Skin of body (tissue), 1 donor: ENCODE measurements at regions not wholly inside any gene's neighbourhood (a gene's known extent, or its start where the extent isn't known, plus 50 kb on each side); places are given as distances from the start of the nearest gene placed in this dataset.

Experiments used
- DNase-seq: peaks from one replicate; lab custom pipeline; 2025; lab: John Stamatoyannopoulos, UW

DNA sequence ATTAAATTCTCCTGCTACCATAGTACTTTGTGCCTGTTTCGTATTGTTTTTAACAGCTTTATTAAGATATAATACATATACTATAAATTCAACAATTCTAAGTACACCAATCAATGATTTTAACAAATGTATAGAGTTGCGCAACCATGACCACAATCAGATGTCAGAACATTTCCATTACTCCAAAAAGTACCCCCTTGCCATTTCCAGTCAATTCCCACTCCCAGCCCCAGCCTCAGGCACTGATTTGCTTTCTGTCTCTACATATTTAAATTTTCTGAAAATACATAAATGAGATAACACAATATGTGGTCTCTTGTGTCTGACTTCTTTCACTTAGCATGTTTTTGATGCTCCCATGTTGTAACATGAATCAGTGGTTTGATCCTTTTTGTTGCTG, 193.9 kb downstream of the FIGN start:
- DNase-seq, result no peak

DNA sequence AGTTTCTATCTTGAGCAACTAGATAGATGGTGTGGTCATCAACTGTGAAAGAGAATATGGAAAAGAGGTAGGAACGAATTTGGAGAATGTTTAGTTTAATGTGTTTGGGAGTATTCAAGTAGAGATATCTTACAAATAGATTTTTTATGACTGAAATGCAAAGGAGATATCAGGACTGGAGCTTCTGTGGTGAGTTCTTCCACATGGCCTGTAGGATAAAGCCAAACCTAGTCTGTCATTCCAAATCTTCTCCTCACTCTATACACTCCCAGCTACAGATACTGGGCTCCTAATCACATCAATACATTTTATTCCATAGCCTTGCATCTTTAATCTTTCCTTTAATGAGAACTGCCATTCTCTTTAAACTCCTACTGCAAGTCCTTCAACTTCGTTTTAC, 194.3 kb downstream of the FIGN start:
- DNase-seq, result no peak

DNA sequence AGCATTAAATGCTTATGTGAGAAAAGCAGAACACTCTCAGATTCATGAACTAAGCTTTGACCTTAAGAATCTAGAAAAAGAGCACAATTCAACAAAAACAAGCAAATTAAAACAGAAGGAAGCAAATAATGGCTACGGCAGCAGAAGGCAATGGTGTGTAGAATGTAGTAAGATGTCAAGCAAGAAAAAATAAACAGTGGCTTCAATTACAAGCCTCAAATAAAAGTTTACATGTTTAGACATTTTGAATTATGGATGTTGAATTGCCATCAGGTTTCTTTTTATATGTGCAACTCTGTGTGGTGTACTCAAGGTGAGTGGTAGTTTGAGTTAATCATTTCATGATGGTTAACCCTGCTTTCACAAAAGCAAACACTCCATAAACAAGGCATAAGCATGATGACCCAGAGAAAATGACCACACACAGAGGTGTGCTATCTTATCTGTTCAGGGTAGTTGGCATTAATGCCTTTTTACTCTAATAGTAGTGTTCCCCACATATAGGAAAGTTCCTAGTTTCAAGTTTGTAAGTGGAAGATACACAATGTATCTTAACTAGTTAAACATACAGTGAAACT, 207.1 kb downstream of the FIGN start:
- DNase-seq, result no peak

DNA sequence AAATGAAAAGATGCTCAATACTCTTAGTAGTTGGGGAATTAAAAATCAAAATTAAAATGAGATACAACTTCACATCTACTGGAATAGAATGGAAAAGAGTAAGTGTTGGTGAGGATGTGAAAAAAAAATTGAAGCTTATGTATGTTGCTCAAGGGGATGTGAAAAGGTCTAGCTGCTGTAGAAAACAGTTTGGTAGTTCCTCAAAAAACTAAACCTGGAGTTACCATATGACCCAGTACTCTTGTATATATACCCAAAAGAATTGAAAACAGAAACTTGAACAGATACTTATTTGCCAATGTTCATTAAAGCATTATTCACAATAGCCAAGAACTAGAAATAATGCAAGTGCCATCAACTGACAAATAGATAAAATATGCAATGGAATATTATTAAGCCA, 208.4 kb downstream of the FIGN start:
- DNase-seq, result no peak

DNA sequence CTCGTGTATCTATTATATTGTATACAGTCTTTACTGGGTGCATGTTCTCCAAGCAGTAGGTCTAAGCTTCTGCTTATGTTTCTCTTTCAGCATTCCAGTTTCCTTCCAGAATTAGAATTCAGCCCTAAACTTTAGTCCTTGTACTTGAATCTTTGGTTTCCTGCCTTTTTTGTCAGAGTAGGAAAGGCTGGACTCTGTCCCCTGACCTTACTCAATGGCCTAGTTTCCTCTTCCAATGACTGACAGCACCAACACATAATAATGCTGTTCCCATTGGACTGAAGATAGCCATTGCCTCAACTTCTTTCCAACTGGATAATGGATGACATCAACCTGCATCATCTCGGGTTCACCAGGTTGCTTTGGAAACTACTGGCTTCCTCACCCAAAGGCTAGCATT, 217.0 kb downstream of the FIGN start:
- no peak for DNase-seq

DNA sequence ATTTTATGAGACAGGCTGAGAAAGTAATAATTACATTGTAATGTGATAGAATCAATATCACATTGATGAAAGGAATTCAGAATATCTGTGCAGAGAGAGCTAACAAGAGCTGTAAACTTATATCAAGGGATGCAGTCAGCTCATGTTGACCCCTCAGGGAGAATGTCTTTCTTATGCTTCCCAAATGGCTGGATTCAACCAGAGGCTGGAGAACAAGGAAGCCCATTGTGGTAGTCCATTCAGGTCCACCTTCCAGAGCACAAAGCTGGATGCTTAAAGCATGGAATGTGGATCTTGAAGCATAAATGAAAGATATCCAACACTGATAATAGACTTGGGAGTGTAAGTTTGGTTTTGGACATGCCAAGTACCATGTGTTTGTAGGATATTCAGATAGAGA, 220.0 kb downstream of the FIGN start:
- DNase-seq, result no peak

DNA sequence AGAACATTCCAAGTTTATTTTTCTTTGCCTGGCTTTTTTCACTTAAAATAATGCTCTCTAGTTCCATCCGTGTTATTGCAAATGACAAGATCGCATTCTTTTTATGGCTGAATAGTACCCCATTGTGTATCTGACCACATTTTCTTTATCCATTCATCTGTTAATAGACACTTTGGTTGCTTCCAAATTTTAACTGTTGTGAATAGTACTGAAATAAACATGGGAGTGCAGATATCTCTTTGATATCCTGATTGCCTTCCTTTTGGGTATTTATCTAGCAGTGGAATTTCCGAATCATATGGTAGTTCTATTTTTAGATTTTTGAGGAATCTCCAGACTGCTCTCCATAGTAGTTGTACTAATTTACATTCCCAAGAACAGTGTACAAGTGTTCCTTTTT, 230.5 kb downstream of the FIGN start:
- no peak for DNase-seq

DNA sequence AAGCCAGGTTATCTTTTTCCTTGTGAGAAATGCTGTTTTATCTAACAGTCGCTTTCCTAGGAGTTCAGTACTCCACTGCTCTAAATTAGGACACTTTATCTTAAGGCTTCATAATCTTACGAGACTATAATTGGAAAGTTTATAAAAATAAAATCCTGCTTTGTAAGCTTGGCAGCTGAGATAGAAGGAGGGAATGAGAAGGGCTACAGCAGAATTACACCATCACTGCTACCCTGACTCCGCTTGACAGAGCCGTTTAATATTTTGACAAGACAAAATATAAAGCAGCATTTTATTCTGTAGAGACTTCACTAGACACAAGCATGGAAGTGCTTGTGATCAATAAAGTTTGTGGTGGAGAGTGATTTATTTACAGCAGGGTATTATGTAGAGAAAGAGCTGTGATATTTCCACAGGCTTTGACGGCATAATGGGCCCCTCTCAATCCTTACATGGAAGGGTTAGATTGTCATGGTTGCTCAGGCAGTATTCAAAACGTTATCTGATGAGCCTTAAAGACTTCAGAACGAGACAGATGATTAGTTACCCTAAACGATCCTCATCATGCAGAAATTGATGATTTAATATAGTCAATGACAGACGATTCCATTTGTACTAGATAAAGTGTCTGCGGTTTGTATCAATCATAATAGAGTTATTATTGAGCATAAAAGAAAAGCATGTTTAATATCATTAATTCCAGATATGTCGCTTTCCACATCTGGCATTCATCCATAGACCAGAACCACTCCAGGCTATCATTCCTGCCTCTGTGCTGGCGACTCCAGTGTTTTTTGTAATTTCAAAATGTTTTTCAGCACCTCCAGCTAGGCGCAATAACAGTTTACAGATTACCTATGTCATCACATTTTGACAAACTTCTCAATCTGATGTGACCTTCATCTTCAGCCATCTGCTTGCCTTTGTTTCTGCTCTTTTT, 242.2 kb downstream of the FIGN start:
- no peak for DNase-seq

DNA sequence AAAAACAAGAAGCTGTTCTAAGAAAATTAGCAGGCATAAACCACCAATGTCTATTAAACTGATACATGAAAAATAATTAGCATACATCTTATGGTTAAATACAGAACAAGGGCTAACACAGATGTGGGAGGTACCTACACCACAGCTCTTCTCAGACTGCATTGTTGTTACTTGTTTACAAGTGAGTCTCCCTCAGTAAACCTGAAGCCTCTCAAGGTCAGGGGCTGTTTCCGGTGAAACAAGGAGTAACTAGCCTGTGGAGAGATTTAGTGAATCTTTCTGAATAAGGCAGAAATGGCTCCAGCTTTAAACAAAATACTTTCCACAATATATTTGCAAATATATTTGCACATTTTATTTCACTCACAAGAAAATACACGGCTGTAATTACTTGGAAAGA, 244.0 kb downstream of the FIGN start:
- DNase-seq, result no peak

DNA sequence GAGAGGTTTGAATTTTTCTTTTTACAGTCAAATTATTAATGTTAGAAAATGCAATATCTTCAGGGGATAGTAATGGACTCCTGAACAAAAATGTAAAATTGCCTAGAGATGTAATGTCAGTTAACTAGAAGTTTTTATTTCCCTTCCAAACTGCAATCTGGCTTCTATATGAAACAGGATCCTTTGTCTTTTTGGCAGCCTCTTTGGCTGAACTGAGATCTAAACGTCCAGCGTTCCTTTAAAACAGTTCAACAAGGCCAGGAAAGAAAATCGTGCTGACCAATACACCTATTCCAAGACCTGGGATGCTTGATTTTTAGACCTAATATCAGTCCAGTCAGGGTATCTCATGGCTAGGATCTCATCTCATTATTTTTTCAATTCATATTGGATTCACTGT, 245.5 kb downstream of the FIGN start:
- DNase-seq, result no peak

DNA sequence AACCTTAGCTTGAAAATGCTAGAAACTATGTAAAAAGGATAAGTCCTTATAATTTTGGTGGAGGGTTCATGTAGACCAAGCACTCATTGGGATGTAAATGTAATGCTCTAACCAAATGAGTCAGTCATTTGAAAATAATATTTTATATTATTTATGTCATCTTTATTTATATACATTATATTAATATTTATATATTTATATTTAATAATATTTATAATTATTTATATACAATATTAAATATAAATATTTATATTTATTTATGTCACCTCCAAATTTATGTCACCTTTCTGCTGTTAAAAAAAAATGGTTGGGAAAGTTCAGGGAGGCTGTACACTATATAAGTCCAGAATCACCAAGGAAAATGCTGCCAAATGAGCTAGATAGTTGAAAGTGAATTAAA, 254.3 kb downstream of the FIGN start:
- no peak for DNase-seq

DNA sequence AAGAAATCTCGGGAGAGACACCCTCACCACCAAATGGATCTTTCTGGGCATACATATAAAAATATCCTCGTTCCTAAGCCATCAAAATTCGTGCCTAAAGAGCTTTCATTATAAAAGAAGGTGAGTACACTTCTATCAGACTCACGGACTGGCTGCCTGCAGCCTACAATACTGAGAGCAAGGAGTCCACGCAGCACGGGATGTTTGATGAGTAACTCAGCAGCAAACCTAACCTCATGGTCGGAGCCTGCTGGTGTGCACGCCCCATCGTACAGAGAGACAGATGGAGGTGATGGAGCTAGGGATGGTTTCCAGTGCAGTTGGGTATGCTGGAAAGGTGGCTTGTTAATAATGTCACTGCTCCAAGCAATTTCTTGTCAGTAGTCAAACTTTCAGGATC, 256.2 kb downstream of the FIGN start:
- no peak for DNase-seq

DNA sequence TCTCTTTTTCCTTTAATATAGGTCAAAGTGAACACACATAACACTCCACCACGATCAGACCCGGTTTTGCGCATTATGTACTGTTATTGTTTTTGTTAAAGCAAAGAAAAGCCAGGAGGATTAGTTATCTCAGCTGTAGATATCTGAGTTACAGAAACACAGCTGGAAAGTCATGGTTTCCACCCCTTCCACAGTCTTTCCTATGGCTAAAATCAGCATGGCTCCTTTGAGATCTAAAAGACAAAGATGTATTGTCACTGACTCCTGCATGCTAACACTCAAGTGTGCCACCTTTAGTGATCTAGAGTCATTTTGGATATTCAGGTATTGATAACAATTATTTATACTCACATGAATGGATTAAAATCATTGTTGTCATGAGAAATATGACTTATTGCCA, 260.0 kb downstream of the FIGN start:
- DNase-seq, result no peak

DNA sequence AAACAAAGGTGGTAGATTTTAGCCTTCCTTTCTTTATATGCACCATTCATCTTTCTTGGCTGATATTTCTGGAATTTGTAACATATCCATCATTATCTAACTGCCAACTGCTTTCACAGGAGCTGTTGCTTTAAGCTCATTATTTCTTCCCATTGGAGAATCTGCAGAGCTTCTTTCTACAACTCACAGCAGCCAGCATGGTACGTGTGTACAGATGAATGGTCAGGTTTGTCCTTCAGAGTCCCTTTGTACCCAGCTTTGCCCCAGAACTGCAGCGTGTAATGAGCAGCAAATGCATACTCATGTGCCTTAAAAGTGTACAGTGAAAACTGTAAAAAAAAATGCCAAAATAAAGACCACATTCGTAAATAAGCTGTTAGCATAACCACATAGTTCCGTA, 260.9 kb downstream of the FIGN start:
- DNase-seq, result no peak

DNA sequence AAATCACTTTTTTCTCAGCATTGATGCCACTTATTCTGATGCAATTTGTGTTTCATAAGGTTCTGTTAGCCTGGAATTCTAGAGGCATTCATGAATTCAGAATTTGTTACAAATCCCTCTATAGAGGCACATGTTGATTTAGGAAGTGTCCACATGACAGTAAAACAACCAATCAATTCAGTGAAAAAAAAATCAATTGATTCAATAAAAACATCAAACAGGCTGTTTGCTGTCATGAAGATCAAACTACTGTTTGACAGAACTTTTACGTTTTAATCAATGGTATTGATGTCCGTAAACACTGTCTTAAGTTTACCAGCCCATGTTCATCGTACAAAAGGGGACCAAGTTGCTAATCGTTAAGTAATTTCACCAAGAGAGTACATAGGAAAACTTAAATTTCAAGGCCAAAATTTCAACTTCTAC, 261.5 kb downstream of the FIGN start:
- no peak for DNase-seq

DNA sequence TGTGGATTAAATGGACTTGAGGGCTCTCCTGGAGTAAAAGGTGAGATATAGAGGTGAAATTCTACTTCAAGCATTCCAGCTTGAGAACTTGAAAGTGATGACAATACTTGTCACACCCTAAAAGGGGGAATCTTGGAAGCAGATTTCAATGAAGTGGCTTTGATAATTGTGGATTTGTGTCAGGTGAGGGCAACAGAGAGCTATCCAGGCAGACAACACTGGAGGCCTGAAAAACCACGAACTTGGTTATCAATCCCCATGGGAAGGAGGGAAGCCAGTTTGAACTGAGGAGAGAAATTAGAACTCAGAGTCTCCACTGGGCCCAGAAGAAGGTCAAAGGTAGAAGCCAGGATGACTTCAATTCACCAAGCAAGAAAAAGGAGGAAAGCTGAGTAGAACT, 263.9 kb downstream of the FIGN start:
- DNase-seq, result no peak

DNA sequence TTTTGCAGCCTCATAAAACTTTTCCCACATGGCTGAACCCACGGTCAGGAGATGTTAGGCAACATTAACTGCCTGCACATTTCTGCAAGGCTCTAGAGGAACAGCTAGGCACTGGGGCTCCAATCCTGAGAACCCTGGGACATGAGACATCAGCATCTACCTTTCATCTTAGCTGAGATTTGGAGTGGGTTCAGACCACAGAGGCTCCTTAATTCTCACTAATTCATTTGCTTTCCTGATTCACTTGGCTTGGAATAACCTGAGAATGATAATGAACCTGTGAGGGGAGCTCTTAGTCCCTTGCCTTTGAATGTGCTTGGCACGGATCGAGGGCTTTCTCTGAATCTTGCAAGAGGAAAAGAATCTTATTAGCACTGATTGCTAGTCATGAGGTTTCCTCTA, 266.2 kb downstream of the FIGN start:
- no peak for DNase-seq

DNA sequence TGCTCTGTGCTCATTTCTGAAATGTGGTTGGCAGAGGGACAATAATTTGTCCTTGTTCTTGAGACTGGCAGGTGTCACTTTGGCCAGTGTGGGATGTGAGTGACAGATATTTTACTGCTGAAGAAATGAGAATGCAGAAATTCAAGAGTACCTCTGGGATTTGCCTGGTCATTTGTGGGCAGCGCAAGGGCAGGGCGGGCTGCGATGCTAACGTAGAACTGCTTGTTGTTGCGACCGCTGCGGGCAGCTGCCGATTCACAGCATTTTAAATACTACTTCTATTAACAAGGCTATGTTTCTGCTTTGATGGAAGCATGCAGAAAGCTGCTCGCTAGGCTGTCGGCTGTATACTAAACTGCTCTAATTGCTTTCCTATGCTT, 268.6 kb downstream of the FIGN start:
- DNase-seq, result no peak

DNA sequence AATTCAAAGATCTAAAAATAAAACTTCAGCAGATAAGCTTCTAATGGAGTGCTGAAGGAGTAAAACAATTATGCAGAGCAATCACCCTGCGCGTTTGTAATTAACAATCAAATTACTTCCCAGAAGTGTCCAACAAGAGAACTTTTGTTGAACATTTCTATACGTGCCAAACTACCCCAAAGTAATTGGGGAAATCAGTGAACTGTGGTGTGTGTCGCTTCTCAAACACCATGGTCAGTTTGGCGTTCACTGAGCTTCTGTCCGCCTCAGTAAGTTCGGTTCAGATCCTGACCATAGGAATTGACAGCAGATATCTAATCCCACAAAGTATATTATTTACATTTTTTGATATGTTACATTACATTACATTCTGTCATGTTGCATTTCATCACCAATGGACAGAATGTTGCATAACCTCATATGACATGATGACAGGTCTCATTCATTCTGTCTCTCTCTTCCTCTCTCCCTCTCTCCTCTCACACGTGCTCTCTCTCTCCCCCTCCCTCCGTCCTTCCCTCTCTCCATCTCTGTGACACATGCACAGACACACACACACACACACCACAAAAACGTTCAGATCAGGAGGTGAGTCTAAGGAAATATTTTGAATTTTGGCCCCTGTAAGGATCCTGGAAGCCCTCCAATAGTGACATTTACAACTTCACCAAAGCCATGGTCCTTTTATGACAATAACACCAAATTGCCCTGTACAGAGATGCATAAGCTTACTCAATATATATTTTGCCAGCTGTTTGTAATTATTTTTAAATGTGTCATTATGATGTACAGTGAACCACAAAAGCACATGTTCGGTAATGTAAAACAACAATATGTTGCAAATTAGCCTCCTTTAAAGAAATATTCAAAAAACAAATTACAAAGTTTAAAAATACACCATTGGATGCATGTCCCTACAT, 269.2 kb downstream of the FIGN start:
- peak; percentile 18 for DNase-seq

DNA sequence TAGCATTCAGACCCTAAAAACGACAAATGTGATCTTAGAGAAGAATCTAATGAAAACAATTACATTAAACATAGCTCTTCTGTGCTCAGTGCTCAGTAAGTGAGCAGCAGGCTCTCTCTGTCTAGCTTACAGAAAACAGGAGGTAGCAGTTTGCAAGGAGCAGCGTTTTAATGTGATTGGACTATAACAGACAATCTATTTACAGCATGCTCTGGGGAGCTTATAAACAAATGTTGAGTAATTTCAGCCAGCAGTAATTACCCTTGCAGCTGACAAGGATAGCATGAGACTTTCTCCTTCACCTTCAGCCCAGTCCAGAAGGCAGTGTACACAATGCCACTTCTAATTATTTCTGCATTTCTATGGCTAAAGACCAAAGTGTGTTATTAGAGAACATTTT, 270.4 kb downstream of the FIGN start:
- DNase-seq, result peak; percentile 41

DNA sequence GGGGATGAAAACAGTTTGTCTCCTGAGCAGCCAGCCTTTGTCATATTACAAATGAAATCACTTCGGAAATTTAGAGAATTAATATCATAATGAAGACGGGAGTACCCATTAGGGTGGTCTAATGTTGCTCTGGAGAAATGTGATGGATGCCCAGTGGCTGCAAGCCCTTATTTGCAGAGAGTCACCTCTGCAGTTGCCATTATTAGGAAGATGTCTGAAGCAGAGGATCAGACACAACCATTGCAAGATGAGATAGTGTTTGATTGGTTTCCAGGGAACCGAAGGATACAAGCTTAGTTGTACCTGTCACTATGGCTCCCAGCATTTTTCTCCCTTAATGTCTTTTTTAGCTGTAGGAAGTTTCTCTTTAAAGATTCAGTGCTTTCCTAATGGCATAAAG, 272.4 kb downstream of the FIGN start:
- DNase-seq, result no peak

DNA sequence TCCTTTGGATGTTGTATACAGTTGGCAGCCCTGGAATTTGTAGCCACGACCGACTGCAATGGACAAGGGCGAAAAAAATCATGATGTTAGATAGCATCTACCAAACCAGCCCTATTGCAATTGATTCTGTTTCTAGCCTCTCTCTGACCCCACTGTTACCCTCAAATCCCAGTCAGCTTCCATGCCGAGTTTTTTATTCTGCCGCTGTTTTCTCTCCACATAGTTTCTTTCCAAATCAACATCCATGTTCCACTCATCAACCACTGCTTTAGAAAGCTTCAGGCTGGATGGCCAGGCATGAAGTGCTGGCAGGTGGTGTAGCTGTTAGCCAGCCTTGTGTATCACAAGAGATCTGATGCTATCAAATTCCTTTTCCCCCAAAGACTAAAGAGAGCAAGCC, 272.8 kb downstream of the FIGN start:
- no peak for DNase-seq
